SK-N-SH treated with all-trans-retinoic acid at 6 μM for 48 hours (cell line): ENCODE measurements at regions not wholly inside any gene's neighbourhood (a gene's known extent, or its start where the extent isn't known, plus 50 kb on each side); places are given as distances from the start of the nearest gene placed in this dataset.

Experiments
- ARNTL ChIP-seq: fragments of 450-650 bp; formaldehyde crosslinking; IDR thresholded peaks from 2 replicates; pipeline ENCODE4 v1.5.0; 2020; ENCODE audit warnings: low read depth, mild to moderate bottlenecking, moderate library complexity, borderline replicate concordance
- CREB5 ChIP-seq: fragments of 250-450 bp; sonication (Bioruptor Pico); IDR thresholded peaks from 2 replicates; pipeline ENCODE4 v1.5.1; 2020; ENCODE audit warnings: low read depth, mild to moderate bottlenecking, moderate library complexity
- CSDC2 ChIP-seq: fragments of 250-450 bp; sonication (Bioruptor Pico); IDR thresholded peaks from 2 replicates; pipeline ENCODE4 v1.5.0; 2020; ENCODE audit warnings: mild to moderate bottlenecking, moderate library complexity
- CSRNP3 ChIP-seq: fragments of 250-450 bp; sonication (Bioruptor Pico); IDR thresholded peaks from 2 replicates; pipeline ENCODE4 v1.5.1; 2021; ENCODE audit warnings: mild to moderate bottlenecking, moderate library complexity
- ESRRG ChIP-seq: fragments of 250-450 bp; sonication (Bioruptor Pico); IDR thresholded peaks from 2 replicates; pipeline ENCODE4 v1.6.1; 2021; ENCODE audit warnings: mild to moderate bottlenecking
- PATZ1 ChIP-seq: fragments of 250-450 bp; sonication (Bioruptor Pico); IDR thresholded peaks from 2 replicates; pipeline ENCODE4 v1.8.0; 2020; ENCODE audit warnings: mild to moderate bottlenecking, moderate library complexity, borderline replicate concordance
- RARB ChIP-seq: fragments of 250-450 bp; sonication (Bioruptor Pico); IDR thresholded peaks from 2 replicates; pipeline ENCODE4 v1.8.0; 2021; ENCODE audit warnings: mild to moderate bottlenecking, moderate library complexity
- TCF4 ChIP-seq: fragments of 250-450 bp; sonication (Bioruptor Pico); IDR thresholded peaks from 2 replicates; pipeline ENCODE4 v1.8.0; 2021; ENCODE audit warnings: mild to moderate bottlenecking, moderate library complexity, borderline replicate concordance
- TOX ChIP-seq: fragments of 250-450 bp; sonication (Bioruptor Pico); IDR thresholded peaks from 2 replicates; pipeline ENCODE4 v1.8.0; 2021; ENCODE audit warnings: mild to moderate bottlenecking, moderate library complexity, borderline replicate concordance
- TSHZ2 ChIP-seq: fragments of 250-450 bp; sonication (Bioruptor Pico); IDR thresholded peaks from 2 replicates; pipeline ENCODE4 v1.5.0; 2020; ENCODE audit warnings: mild to moderate bottlenecking, moderate library complexity
- ZC3H10 ChIP-seq: fragments of 250-450 bp; sonication (Bioruptor Pico); IDR thresholded peaks from 2 replicates; pipeline ENCODE4 v1.5.1; 2021; ENCODE audit warnings: mild to moderate bottlenecking, moderate library complexity
- ZFP3 ChIP-seq: fragments of 250-450 bp; sonication (Bioruptor Pico); IDR thresholded peaks from 2 replicates; pipeline ENCODE4 v1.5.0; 2020; ENCODE audit warnings: mild to moderate bottlenecking, moderate library complexity
- ZFP30 ChIP-seq: fragments of 450-650 bp; formaldehyde crosslinking; IDR thresholded peaks from 2 replicates; pipeline ENCODE4 v1.5.0; 2022; ENCODE audit warnings: mild to moderate bottlenecking, moderate library complexity
- ZNF70 ChIP-seq: fragments of 450-650 bp; formaldehyde crosslinking; IDR thresholded peaks from 2 replicates; pipeline ENCODE4 v1.5.0; 2020; ENCODE audit warnings: mild to moderate bottlenecking, moderate library complexity

- TF ChIP-seq ARNTL (CRISPR knock-in tag) (no peak), CSDC2 (no peak), TSHZ2 (CRISPR knock-in tag) (no peak), ZNF70 (CRISPR knock-in tag) (no peak), CREB5 (CRISPR knock-in tag) (no peak), ZFP30 (CRISPR knock-in tag) (no peak), TOX (no peak), TCF4 (CRISPR knock-in tag) (no peak), PATZ1 (CRISPR knock-in tag) (no peak), ZC3H10 (CRISPR knock-in tag) (no peak), ESRRG (CRISPR knock-in tag) (no peak), ZFP3 (no peak), RARB (CRISPR knock-in tag) (no peak), CSRNP3 (CRISPR knock-in tag) (no peak)
Measured at GRCh38 chr6:140345935-140346334, 971.5 kb upstream of the CITED2 start.
